Spleen (tissue), 7 donors: ENCODE measurements at regions not wholly inside any gene's neighbourhood (a gene's known extent, or its start where the extent isn't known, plus 50 kb on each side); places are given as distances from the start of the nearest gene placed in this dataset.

Source experiments
- POLR2A ChIP-seq, 3 donors: fragments of 450-650 bp; IDR thresholded peaks; one replicate each; pipeline ENCODE4 v1.5.1; 2017; ENCODE audit warnings: antibody characterized with exemption in 3 of 3, mild to moderate bottlenecking in 1 of 3
- TF ChIP-seq, protein P1 (sequence below), 11 experiments: fragments of 200-600 bp in 7 of 11; fragments of 450-650 bp in 4 of 11; sonication (generic) in 4 of 11; IDR thresholded peaks in 8 of 11; conservative IDR thresholded peaks in 3 of 11; 1 replicate in 7 of 11; 2 replicates in 4 of 11; pipeline versions ENCODE4 v1.4.0 to v1.8.0; 2016 to 2021; ENCODE audit warnings: antibody characterized with exemption in 11 of 11, inconsistent platforms in 4 of 11, mild to moderate bottlenecking in 1 of 11
- donor health status: DM: no; HTN: no; CAD: no; lungs with moderate emphysema.
- donor health status: DM: no; HTN: no; CAD: no.
- donor health status: DM: no; HTN: no; CAD: no.

DNA sequence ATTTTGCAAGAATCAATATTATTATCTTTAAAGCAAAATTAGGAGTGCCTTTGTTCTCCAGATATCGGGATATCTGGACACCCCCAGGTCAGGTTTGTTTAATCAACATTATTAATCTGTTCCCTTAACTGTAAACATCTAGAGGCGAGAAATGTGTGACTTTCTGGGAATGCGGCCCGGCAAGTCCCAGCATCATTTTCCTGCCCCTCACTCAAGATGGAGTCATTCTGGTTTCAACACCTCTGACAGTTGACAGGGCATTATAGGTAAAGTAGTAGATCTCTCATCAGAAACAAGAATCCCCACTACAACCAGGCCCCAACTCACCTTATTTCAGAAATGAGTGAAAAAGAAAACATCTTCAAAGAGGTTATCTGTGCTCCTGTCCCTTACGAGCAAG, 331.6 kb upstream of the ZFP42 start:
- TF ChIP-seq, protein P1, sequence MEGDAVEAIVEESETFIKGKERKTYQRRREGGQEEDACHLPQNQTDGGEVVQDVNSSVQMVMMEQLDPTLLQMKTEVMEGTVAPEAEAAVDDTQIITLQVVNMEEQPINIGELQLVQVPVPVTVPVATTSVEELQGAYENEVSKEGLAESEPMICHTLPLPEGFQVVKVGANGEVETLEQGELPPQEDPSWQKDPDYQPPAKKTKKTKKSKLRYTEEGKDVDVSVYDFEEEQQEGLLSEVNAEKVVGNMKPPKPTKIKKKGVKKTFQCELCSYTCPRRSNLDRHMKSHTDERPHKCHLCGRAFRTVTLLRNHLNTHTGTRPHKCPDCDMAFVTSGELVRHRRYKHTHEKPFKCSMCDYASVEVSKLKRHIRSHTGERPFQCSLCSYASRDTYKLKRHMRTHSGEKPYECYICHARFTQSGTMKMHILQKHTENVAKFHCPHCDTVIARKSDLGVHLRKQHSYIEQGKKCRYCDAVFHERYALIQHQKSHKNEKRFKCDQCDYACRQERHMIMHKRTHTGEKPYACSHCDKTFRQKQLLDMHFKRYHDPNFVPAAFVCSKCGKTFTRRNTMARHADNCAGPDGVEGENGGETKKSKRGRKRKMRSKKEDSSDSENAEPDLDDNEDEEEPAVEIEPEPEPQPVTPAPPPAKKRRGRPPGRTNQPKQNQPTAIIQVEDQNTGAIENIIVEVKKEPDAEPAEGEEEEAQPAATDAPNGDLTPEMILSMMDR (IDR thresholded peaks at IDR 0.05 in 8 of 11, conservative IDR thresholded peaks at IDR 0.05 in 3 of 11): no peak
- TF ChIP-seq POLR2A (IDR thresholded peaks at IDR 0.05): no peak
